OCI-LY3 (cell line): ENCODE measurements at regions not wholly inside any gene's neighbourhood (a gene's known extent, or its start where the extent isn't known, plus 50 kb on each side); places are given as distances from the start of the nearest gene placed in this dataset.

Experiments
- H2AFZ ChIP-seq: fragments of 200-600, 300-600 bp; shearing (Covaris generic); 2 replicates; pipeline ENCODE4 v1.6.0; 2014; ENCODE audit warnings: antibody characterized with exemption, low read depth, low read length
- H3K27ac ChIP-seq: fragments of 200-600, 300-600 bp; sonication (generic); 2 replicates; pipeline ENCODE4 v1.5.1; 2014; ENCODE audit warnings: mild to moderate bottlenecking, low read length, moderate library complexity, mixed read lengths
- H3K27me3 ChIP-seq: fragments of 200-600, 300-600 bp; sonication (generic); 2 replicates; pipeline ENCODE4 v1.6.1; 2014; ENCODE audit warnings: low read depth, low read length, mixed read lengths
- H3K36me3 ChIP-seq: fragments of 200-600, 300-600 bp; sonication (generic); replicated peaks from 2 replicates; pipeline ENCODE3; 2014; ENCODE audit warnings: low read depth, low read length, mixed read lengths
- H3K4me1 ChIP-seq: fragments of 300-600, 200-600 bp; sonication (generic); 2 replicates; pipeline ENCODE4 v1.6.1; 2014; ENCODE audit warnings: low read length, mixed read lengths
- H3K4me2 ChIP-seq: fragments of 200-600, 300-600 bp; sonication (generic); 2 replicates; pipeline ENCODE4 v1.6.1; 2014; ENCODE audit warnings: low read length, mixed read lengths
- H3K4me3 ChIP-seq: fragments of 300-600, 200-600 bp; sonication (generic); 2 replicates; pipeline ENCODE4 v1.5.1; 2014; ENCODE audit warnings: antibody characterized with exemption, mild to moderate bottlenecking, low read length, moderate library complexity
- H3K79me2 ChIP-seq: fragments of 300-600, 200-600 bp; shearing (Covaris generic); 2 replicates; pipeline ENCODE4 v1.6.1; 2014; ENCODE audit warnings: mild to moderate bottlenecking, low read length, mixed read lengths
- H3K9ac ChIP-seq: fragments of 300-600, 200-600 bp; shearing (Covaris generic); 2 replicates; pipeline ENCODE4 v1.6.0; 2014; ENCODE audit warnings: mild to moderate bottlenecking, low read length, moderate library complexity
- H3K9me3 ChIP-seq: fragments of 200-600, 300-600 bp; shearing (Covaris generic); 2 replicates; pipeline ENCODE4 v1.6.1; 2014; ENCODE audit warnings: low read length, mixed read lengths; ENCODE audit not compliant: insufficient read depth
- H4K20me1 ChIP-seq: fragments of 200-600, 300-600 bp; sonication (generic); 2 replicates; pipeline ENCODE4 v1.6.1; 2016; ENCODE audit warnings: low read length, mixed read lengths; ENCODE audit not compliant: insufficient read depth
- EZH2phosphoT487 ChIP-seq: fragments of 200-600 bp; shearing (Covaris generic); IDR thresholded peaks from 2 replicates; pipeline ENCODE4 v1.6.1; 2018; ENCODE audit warnings: antibody characterized with exemption, mixed run types, low read depth
- TF ChIP-seq, protein P1 (sequence below): fragments of 200-600, 300-600 bp; sonication (generic); IDR thresholded peaks from 2 replicates; pipeline ENCODE4 v1.5.1; 2014; ENCODE audit warnings: antibody characterized with exemption, low read length, low read depth

DNA sequence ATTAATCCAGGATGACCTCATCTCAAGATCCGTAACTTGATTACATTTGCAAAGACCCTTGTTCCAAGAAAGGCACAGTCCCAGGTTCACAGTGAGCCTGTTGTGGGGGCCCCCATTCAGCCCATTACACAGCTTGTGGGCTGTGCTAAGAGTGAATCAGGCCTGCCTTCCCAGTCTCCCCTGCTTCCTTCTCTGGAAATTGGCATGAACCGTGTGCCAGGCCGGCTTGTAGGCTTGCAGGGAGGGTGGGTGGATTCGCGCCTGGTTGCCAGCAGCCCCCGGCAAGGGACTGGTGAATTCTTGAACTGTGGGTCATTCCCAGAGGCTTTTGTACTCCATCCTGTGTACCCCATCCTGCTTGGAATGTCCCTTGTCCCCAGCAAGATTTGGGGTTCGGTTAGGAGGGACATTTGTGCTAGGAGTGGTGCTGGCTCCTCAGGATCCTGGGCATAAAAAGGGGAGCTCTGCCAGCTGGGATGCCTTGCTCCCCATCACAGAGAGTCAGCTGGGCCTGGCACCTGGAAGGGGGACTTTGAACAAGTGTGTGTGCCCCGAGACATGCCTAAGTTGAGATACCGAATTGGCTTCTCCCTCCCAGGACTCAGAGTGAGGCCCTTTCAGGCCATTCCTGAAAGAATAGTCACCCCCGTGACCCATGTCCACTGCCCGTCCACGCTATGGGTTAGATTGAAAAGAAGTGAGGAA lies 818.2 kb downstream of the BRD1 start:
- no peaks in the 10 kb centered on the region for H3K4me1 ChIP-seq
- H3K27me3 ChIP-seq = no peaks in the 10 kb centered on the region
- no peaks in the 10 kb centered on the region for H3K79me2 ChIP-seq
- no peaks in the 10 kb centered on the region for H4K20me1 ChIP-seq
- H3K9me3 ChIP-seq = no peaks in the 10 kb centered on the region
- H3K4me3 ChIP-seq = no peak overlapping the region
- H3K9ac ChIP-seq = no peak overlapping the region
- H3K36me3 ChIP-seq = no peaks in the 10 kb centered on the region
- H3K4me2 ChIP-seq = no peak overlapping the region
- TF ChIP-seq, protein P1, sequence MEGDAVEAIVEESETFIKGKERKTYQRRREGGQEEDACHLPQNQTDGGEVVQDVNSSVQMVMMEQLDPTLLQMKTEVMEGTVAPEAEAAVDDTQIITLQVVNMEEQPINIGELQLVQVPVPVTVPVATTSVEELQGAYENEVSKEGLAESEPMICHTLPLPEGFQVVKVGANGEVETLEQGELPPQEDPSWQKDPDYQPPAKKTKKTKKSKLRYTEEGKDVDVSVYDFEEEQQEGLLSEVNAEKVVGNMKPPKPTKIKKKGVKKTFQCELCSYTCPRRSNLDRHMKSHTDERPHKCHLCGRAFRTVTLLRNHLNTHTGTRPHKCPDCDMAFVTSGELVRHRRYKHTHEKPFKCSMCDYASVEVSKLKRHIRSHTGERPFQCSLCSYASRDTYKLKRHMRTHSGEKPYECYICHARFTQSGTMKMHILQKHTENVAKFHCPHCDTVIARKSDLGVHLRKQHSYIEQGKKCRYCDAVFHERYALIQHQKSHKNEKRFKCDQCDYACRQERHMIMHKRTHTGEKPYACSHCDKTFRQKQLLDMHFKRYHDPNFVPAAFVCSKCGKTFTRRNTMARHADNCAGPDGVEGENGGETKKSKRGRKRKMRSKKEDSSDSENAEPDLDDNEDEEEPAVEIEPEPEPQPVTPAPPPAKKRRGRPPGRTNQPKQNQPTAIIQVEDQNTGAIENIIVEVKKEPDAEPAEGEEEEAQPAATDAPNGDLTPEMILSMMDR = no peak
- no peak for TF ChIP-seq EZH2phosphoT487
- H3K27ac ChIP-seq = no peak overlapping the region
- H2AFZ ChIP-seq = no peak overlapping the region

DNA sequence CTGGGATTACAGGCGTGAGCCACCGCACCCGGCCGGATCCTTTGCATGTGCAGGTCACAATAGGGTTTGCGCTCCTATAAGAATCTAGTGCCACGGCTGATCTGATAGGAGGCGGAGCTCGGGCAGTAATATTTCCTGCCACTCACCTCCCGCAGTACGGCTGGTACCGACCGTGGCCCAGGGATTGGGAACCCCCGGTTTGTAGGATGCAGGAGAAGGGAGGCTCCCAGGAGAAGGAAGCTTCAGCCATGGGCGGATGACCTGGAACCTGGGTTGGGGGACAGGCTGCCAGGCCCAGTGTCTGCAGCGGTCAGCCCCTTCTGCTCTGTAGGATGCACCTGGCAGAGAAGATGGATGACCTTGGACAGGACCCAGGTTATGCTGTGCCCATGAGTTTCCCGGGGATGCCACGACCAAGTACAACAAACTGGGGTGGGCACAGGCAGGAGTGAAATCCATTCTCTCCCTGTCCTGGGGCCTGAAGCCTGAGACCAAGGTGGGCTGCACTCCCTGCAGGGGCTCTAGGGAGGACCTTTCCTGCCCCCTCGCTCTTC lies 818.9 kb downstream of the BRD1 start:
- Histone ChIP-seq H3K27me3 (no peaks in the 10 kb centered on the region), H3K4me3 (no peak overlapping the region), H2AFZ (no peak overlapping the region), H3K4me2 (no peak overlapping the region), H3K36me3 (no peaks in the 10 kb centered on the region), H3K9me3 (no peaks in the 10 kb centered on the region), H4K20me1 (no peaks in the 10 kb centered on the region), H3K4me1 (no peaks in the 10 kb centered on the region), H3K79me2 (no peaks in the 10 kb centered on the region), H3K27ac (no peak overlapping the region), H3K9ac (no peak overlapping the region)
- TF ChIP-seq, protein P1 = no peak
- TF ChIP-seq EZH2phosphoT487 = no peak

DNA sequence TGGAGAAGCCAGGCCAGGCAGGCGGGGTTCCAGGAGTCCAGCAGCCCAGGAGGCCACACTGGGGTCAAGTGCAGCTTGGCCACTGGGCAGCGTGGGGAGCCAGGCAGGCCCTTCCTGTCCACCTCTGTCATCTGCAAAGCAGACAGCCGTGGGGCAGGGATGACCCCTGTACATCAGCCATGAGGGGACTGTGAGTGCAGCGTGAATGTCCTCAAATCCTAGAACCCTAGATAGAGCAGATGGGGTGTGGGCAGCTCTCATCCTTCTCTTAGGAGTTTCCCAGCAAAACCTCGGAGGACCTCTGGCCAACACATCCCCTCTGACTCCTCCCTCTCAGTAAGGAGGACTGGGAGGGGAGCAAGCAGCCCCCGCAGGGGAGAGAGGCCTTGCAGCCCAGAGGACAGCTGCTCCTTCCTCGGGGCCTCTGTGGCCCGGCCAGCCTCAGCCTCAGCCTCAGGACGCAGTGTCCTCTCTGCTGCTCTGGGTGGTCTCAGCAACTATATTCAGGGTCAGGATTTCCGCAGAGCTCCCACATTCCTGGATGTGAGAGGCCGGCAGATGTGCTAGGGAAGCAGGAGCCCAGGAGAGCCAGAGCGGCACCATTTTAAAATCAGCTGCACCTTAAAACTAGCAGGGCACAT lies 820.5 kb downstream of the BRD1 start:
- H3K9me3 ChIP-seq = no peaks in the 10 kb centered on the region
- no peaks in the 10 kb centered on the region for H3K4me1 ChIP-seq
- H3K9ac ChIP-seq = no peak overlapping the region
- no peaks in the 10 kb centered on the region for H3K27me3 ChIP-seq
- TF ChIP-seq, protein P1 = no peak
- TF ChIP-seq EZH2phosphoT487 = no peak
- H3K4me3 ChIP-seq = no peak overlapping the region
- H3K27ac ChIP-seq = no peak overlapping the region
- H3K4me2 ChIP-seq = no peak overlapping the region
- H4K20me1 ChIP-seq = no peaks in the 10 kb centered on the region
- no peaks in the 10 kb centered on the region for H3K79me2 ChIP-seq
- no peaks in the 10 kb centered on the region for H3K36me3 ChIP-seq
- H2AFZ ChIP-seq = no peak overlapping the region

DNA sequence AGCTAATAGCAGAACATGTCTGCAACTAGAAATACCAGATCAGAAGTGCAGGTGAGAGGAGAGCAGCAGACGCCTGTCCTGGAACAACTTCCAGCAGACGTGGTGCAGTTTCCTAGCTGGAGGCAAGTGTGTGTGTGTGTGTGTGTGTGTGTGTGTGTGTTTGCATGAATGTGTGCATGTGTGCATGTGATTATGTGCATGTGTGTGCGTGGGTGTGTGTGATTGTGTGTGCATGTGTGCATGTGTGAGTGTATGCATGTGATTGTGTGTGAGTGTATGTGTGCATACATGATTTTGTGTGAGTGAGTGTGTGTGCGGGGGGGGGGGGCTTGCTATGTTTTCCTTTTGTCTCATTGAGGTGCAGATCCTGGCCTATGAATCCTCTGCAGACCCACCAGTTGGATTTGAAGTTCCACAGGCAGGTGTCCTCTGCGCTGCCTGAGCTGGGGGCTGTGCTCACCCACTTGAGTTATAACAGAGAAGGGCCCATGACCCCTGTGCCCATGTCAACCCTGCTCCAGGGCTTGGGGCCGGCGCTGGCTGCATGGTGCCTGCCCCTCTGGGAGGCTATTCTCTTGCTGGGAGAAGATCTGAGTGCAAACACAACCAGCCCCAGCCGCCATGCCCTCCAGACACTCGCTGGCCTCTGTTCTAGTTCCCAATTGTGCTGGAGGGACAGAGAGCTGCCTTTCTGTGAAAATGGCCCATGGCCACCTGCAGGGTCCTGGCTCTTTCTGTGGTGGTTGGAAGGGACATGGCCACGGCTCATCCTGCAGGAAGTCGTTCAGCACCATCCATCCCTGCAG lies 821.3 kb downstream of the BRD1 start:
- H2AFZ ChIP-seq = no peak overlapping the region
- no peaks in the 10 kb centered on the region for H4K20me1 ChIP-seq
- H3K4me2 ChIP-seq = no peak overlapping the region
- no peaks in the 10 kb centered on the region for H3K9me3 ChIP-seq
- no peaks in the 10 kb centered on the region for H3K27me3 ChIP-seq
- H3K4me3 ChIP-seq = no peak overlapping the region
- TF ChIP-seq EZH2phosphoT487 = no peak
- TF ChIP-seq, protein P1 = no peak
- no peak overlapping the region for H3K27ac ChIP-seq
- H3K9ac ChIP-seq = no peak overlapping the region
- H3K36me3 ChIP-seq = no peaks in the 10 kb centered on the region
- no peaks in the 10 kb centered on the region for H3K79me2 ChIP-seq
- H3K4me1 ChIP-seq = no peaks in the 10 kb centered on the region
